ENCODE measurements at regions not wholly inside any gene's neighbourhood (a gene's known extent, or its start where the extent isn't known, plus 50 kb on each side); places are given as distances from the start of the nearest gene placed in this dataset.

GRCh38 chr1:29527314-29528004 is 291.1 kb downstream of the PTPRU start:
- TF ChIP-seq YY1 (IDR thresholded peaks at IDR 0.05; ENCODE audit: insufficient read depth, insufficient read length) (no peak), ZNF274 (IDR thresholded peaks at IDR 0.05; ENCODE audit: low read depth, low read length) (no peak), SUZ12 (IDR thresholded peaks at IDR 0.05; ENCODE audit: extremely low read depth, insufficient read depth, insufficient read length) (no peak)

Measured in NT2/D1 (cell line).